ENCODE measurements at regions not wholly inside any gene's neighbourhood (a gene's known extent, or its start where the extent isn't known, plus 50 kb on each side); places are given as distances from the start of the nearest gene placed in this dataset.

- DNase-seq (ENCODE audit: low read depth in 2 of 2): no peak
Observed at GRCh38 chrX:107560980-107561379, 67.3 kb upstream of the PRPS1 start.

- DNase-seq (ENCODE audit: low read depth in 2 of 2): no peak
Observed at GRCh38 chrX:107561468-107562215, 66.7 kb upstream of the PRPS1 start.

- no peak for DNase-seq (ENCODE audit: low read depth in 2 of 2)
Observed at GRCh38 chrX:107562482-107562881, 65.8 kb upstream of the PRPS1 start.

- DNase-seq (ENCODE audit: low read depth in 2 of 2): no peak
Observed at GRCh38 chrX:107563824-107564223, 64.5 kb upstream of the PRPS1 start.

- DNase-seq (ENCODE audit: low read depth in 2 of 2): no peak
Observed at GRCh38 chrX:107565015-107565414, 63.3 kb upstream of the PRPS1 start.

- DNase-seq (ENCODE audit: low read depth in 2 of 2): peak; percentile 11 to 28
Observed at GRCh38 chrX:107565931-107566603, 62.2 kb upstream of the PRPS1 start.

GRCh38 chrX:107566604-107567262 is 61.6 kb upstream of the PRPS1 start:
- no peak for DNase-seq (ENCODE audit: low read depth in 2 of 2)

- no peak for DNase-seq (ENCODE audit: low read depth in 2 of 2)
Observed at GRCh38 chrX:107567370-107567769, 60.9 kb upstream of the PRPS1 start.

- peak in 1 of 2 donors; percentile 24 for DNase-seq (ENCODE audit: low read depth in 2 of 2)
Observed at GRCh38 chrX:107571296-107571998, 56.9 kb upstream of the PRPS1 start.

- DNase-seq (ENCODE audit: low read depth in 2 of 2): no peak
Observed at GRCh38 chrX:107573016-107573415, 55.3 kb upstream of the PRPS1 start.

- DNase-seq (ENCODE audit: low read depth in 2 of 2): no peak
Observed at GRCh38 chrX:107574054-107574683, 54.1 kb upstream of the PRPS1 start.

- no peak for DNase-seq (ENCODE audit: low read depth in 2 of 2)
Observed at GRCh38 chrX:107574711-107575110, 53.6 kb upstream of the PRPS1 start.

- DNase-seq (ENCODE audit: low read depth in 2 of 2): no peak
Observed at GRCh38 chrX:107576392-107576791, 51.9 kb upstream of the PRPS1 start.

- no peak for DNase-seq (ENCODE audit: low read depth in 2 of 2)
Observed at GRCh38 chrX:107576841-107577240, 51.5 kb upstream of the PRPS1 start.

GRCh38 chrX:107577933-107578332 is 50.4 kb upstream of the PRPS1 start:
- DNase-seq (ENCODE audit: low read depth in 2 of 2): no peak

Measured in dermis microvascular lymphatic vessel endothelial cell (primary cell).